ENCODE measurements at regions not wholly inside any gene's neighbourhood (a gene's known extent, or its start where the extent isn't known, plus 50 kb on each side); places are given as distances from the start of the nearest gene placed in this dataset.
"Not testable (repeated sequence)": the region's sequence is repeated elsewhere in the genome, so short reads cannot be mapped to it uniquely, and the experiment has no call there.

DNA sequence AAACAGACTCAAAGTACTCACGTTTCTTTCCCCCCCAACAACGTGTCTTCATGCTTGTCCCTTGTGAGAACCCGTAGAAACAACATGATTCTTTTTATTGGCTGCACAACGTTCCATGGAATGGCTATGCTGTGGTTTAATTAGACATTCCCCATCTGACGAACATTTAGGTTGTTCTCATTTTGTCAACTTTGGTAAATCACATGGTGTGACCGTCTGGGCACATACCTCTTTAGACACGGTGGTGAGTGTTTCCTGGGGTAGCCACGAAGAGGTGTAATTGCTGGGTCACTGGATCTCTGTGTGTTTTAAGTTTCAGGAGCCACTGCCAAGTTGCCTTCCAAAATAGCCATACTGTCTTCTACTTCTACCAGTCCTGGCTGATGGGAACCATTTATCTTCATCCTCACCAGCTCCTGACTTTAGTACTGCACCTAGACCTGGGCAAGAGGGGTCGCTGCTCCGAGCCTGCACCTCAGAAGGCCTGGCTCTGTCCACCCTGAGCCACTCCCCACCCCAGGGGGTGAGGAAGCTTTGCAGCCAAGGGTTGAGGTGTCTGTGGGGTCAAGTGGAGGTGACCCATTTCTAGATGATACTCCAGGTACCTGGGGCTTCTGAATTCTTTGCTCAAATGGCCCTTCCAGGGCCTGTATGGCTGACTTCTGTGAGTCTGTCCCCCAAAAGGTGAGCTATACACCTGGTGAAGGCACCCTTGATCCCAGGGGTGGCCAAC, 84.7 kb downstream of the IRX5 start:
- DNase-seq (ENCODE audit: low read depth) = no peak

DNA sequence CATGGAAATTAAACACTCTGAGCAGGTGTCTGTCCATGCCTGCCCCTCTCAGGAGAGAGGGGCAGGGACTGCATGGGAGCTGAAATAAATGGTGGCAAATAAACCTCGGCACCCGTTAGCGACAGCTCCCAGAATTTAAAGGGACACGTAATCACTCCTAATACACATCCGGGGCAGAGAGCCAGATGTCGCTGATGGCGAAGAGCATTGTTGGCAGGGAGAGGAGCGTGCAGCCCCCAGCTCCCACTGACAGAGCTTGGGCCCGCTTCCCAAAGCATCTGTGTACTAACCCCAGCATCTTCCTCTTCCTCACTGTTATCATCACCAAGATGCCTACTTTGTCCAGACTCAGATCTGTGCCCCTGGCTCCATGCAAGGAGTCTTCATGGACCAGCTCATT, 85.8 kb downstream of the IRX5 start:
- no peak for DNase-seq (ENCODE audit: low read depth)

GRCh38 chr16:55017321-55017720, 86.7 kb downstream of the IRX5 start:
- no peak for DNase-seq (ENCODE audit: low read depth)

DNA sequence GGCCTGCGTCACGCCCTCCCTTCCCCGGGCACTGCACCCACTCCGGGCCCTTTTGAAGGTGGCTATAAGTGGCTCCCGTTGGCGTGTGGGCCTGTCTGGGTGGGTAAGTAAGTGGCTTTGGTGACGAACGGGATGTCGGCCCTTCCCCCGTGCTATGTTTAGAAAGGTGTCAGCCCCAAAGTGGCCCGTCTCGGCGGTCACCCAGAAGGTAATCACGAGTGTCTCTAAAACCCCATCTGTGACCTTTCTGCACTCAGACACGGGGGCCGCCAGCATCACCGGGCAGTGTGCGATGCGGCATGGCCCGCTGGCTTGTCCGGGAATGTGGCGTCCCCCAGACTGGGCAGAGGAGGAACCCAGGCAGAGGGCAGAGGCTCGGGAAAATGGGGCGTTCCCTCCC, 88.2 kb downstream of the IRX5 start:
- no peak for DNase-seq (ENCODE audit: low read depth)

GRCh38 chr16:55019419-55020131, 88.9 kb downstream of the IRX5 start:
- no peak for DNase-seq (ENCODE audit: low read depth)

- no peak for DNase-seq (ENCODE audit: low read depth)
Measured at GRCh38 chr16:55021595-55022475, 91.2 kb downstream of the IRX5 start.

- DNase-seq (ENCODE audit: low read depth) = not testable (repeated sequence)
Measured at GRCh38 chr16:55027260-55027659, 96.6 kb downstream of the IRX5 start.

GRCh38 chr16:55029509-55029908, 98.8 kb downstream of the IRX5 start:
- DNase-seq (ENCODE audit: low read depth) = no peak

- no peak for DNase-seq (ENCODE audit: low read depth)
Measured at GRCh38 chr16:55030944-55031343, 100.3 kb downstream of the IRX5 start.

- no peak for DNase-seq (ENCODE audit: low read depth)
Measured at GRCh38 chr16:55031481-55031880, 100.8 kb downstream of the IRX5 start.

- no peak for DNase-seq (ENCODE audit: low read depth)
Measured at GRCh38 chr16:55033225-55034156, 102.8 kb downstream of the IRX5 start.

GRCh38 chr16:55035029-55035428, 104.4 kb downstream of the IRX5 start:
- DNase-seq (ENCODE audit: low read depth) = no peak

GRCh38 chr16:55035956-55036355, 105.3 kb downstream of the IRX5 start:
- no peak for DNase-seq (ENCODE audit: low read depth)

GRCh38 chr16:55036371-55036821, 105.7 kb downstream of the IRX5 start:
- no peak for DNase-seq (ENCODE audit: low read depth)

DNA sequence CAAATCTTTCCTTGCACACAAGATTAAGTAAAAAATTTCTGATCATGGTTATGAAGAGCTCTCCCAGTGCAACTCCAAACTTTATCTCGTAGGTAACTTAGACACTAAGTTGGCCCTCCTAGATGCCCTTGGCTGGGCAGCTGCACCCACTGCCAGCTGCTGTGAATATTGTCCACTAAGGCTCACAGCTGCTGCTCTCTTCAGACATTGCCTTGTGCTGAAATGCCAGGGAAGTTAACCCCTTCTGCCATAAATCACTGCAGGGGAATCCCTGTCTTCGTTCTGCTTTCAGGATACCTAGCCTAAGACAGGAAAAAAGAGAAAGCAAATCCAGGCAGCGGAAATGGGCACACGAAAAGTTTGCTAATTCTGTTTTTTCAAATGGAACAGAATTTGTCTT, 106.4 kb downstream of the IRX5 start:
- DNase-seq (ENCODE audit: low read depth) = no peak

- DNase-seq (ENCODE audit: low read depth) = no peak
Measured at GRCh38 chr16:55037966-55038365, 107.3 kb downstream of the IRX5 start.

DNA sequence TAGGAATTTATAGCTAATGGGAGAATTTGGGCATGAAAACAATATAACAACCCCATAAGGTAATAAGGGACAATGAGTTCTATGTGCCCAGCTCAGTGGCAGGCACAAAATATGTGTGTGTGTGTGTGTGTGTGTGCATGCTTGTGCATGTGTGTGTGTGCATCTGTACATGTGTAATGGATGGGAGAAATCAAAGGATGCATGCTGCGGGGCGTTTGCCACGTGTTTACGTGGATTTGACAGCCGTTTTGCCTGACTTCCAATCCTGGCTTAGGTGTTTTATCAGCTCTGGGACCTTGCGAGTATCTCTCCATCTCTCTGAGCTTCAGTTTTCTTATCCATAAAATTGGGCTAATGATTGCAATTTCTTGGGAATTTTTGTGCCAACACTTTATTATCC, 108.4 kb downstream of the IRX5 start:
- no peak for DNase-seq (ENCODE audit: low read depth)

DNA sequence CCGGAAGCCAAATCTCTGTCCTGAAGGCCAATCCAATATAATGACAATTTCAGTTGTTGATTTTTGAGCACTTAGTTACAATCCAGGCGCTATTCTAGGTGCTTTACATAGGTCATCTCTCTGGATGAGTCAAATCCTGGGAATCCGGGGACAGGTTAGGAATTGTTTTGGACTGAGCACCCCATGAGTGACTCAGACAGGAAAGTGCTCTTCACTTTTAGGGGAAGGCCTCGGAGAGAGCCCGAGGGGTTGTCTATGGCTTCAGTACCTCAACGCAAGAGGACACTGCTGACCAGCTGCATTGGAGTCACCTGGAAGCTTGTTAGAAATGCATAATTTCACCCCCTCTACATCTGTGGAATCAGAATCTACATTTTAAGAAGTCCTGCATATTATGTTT, 108.8 kb downstream of the IRX5 start:
- no peak for DNase-seq (ENCODE audit: low read depth)

DNA sequence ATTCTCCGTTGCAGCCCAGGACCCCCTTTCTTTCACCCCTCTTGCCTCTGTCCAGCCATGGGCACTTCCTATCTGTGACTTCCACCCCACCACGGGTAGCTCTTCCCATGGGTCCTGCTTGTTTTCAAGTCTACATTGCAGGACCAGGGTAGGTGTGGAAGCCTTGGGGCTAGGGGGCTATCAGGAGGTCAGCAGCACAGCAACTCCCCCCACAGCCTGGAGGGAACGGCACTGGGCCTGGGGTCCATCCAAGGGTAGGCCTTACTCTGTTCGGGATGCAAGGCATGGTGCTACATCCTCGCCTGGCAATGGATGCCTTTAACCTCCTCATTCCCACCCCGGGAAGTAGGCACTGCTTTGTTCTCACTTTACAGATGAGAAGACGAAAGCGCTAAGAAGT, 109.3 kb downstream of the IRX5 start:
- no peak for DNase-seq (ENCODE audit: low read depth)

- DNase-seq (ENCODE audit: low read depth) = no peak
Measured at GRCh38 chr16:55040366-55041086, 109.9 kb downstream of the IRX5 start.
